Fibroblast of upper back skin (primary cell): ENCODE measurements at regions not wholly inside any gene's neighbourhood (a gene's known extent, or its start where the extent isn't known, plus 50 kb on each side); places are given as distances from the start of the nearest gene placed in this dataset.

Source experiments
- DNase-seq: peaks from one replicate; pipeline ENCODE4 v3.0.0-alpha.2; 2013

DNA sequence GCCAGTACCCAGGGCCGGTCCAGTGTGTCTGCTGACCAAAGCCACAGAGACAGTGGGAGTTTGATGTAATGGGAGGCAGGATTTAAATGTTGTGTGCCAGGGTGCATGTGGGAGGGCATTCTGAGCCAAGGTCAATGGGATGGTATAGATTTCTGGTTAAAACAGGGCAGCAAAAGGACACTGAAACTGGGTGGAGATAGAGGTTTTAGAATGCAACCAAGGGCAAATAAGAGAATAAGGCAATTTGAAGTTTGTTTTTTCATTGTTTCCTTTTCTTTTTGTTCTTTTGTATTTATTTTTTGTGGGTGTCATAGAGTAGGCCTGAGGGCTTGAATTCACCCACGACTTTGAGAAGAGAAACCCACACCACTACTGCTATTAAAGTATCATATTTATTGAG is 65.5 kb upstream of the CLINT1 start:
- no peak for DNase-seq

DNA sequence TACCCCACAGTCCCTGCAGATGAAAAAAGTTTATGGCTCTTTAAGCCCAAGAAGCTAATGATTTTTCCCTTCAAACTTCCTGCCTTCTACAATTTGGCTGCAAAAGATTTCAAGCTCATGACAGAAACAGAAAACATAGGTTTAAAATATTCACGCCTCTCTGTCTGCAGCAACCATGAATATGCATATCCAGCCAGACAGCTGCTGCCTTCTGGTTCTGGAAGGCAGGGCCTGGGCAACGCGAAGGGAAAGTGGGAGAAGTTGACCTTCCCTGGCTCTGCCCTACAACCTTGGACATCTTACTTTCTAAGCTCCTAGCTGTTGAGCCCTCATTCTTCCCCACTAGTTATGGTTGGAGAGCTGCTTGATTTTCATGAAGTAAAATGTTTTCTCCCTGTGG is 64.8 kb upstream of the CLINT1 start:
- no peak for DNase-seq

DNA sequence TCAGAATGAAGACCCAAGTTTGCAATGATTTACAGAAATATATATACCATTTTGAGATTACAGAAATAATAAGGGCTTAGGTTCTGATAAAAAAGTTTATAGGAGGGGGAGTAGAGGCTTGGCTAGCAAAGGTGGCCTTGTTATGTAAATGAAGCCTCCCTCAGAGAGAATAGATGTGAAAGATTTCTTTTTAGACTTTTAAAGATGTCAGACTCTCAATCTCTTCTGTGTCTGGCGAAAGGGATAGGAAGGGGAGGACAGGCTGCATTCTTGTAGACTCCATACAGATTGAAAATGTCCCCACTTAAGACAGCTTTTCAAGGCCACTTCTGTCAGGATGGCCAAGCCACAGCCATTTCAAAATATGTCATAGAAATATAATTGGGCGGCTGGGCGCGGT is 63.1 kb upstream of the CLINT1 start:
- DNase-seq = no peak

DNA sequence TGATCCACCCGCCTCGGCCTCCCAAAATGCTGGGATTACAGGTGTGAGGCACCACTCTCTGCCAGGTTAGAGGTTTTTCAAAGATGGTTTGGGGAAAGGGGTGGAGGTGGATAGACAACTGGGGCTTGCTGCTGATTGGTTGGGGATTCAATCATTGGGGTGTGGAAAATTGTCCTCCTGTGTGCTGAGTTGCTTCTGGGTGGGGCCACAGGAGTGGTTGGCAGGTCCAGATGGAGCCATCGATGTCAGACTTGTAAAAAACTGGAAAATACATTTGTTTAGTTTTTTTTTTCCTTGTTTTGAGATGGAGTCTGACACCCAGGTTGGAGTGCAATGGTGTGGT is 61.9 kb upstream of the CLINT1 start:
- no peak for DNase-seq

DNA sequence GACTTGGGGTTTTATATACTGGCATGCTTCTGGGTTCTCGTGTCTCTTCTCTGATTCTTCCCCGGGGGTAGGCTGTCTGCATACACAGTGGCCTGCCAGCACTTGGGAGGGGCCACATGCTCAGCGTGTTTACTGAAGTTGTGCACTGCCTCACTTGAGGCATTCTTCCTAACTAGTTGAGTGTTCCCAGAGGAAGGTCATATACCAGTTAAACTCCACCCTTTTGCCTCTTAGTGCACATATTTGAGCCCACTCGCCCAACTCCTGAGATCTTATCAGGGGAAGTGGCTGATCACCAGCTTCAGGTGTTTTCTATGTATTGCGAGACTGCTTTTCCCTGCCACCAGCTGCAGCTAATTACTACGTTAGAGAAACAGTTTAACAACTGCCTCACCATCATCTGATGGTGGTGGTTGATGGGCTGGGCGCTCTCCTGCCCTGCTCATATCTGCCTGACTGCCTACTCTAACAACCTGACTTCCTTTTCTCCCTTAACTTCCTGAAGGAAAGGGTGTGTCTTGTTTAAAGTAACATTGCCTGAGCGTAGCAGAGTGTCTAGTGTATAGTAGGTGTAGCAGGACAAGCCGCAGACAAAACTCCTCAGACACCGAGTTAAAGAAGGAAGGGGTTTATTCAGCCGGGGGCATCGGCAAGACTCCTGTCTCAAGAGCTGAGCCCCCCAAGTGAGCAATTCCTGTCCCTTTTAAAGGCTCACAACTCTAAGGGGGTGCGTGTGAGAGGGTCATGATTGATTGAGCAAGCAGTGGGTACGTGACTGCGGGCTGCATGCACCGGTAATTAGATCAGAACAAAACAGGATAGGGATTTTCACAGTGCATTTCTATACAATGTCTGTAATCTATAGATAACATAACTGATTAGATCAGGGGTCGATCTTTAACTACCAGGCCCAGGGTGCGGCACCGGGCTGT is 60.1 kb upstream of the CLINT1 start:
- peak; percentile 12 for DNase-seq

DNA sequence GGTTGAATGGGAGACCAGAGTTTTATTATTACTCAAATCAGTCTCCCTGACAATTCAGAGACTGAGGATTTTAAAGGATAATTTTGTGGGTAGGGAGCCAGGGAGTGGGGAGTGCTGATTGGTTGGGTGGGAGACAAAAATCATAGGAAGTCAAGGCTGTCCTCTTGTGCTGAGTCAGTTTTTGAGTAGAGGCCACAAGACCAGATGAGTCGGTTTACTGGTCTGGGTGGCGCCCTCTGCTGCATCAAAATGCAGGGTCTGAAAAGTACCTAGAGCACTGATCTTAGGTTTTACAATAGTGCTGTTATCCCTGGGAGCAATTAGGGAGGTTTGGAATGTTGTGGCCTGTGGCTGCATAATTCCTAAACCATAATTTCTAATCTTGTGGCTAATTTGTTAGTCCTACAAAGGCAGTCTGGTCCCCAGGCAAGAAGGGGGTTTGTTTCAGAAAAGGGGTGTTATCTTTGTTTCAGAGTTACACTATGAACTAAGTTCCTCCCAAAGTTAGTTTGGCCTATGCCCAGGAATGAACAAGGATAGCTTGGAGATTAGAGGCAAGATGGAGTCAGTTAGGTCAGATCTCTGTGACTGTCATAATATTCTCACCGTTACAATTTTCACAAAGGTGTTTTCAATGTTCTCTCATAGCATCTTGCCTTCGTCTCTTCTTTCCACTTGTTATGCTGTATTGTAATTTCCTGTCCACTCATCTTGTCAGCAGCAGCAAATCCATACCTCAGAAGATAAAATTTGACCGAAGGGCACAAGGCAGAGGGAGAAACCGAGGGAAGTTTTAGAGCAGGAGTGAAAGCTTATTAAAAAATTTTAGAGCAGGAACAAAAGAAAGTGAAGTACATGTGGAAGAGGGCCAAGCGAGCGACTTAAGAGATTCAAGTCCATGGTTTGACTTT is 59.2 kb upstream of the CLINT1 start:
- peak; percentile 92 for DNase-seq

DNA sequence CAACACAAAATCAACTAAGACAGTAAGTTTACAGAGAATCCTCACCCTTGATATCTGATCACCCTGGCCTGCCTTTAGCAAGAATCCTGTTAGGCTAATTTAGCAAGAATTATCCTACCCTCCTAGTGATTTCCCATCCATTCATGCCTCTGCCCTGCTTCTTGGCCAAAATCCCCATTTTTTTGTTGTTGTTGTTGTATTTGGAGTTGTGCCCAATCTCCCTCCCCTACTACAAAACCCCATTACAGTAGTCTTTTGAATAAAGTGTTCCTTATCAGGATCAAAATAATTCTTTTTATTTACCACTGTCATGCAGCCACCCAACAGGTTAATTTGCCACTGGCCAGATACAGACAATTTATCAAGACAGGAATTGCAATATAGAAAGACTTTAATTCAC is 58.5 kb upstream of the CLINT1 start:
- DNase-seq = no peak

DNA sequence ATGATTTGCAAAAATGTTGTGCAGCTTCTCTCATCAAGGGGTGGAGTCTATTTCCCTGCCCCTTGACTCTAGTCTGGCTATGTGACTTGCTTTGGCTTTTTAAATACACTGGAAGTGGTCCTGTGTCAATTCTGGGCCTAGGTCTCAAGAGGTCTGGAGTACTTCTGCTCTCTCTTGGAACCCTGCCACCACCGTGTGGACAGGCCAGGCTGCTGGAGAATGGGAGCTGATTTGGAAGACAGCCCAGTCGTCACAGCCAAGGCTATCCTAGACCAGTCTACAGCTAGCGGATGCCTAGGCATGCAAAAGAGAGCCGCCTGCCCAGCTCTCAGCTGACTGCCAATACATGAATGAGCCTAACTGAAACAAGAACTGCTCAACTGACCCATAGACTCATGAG is 56.7 kb upstream of the CLINT1 start:
- DNase-seq = peak; percentile 53

DNA sequence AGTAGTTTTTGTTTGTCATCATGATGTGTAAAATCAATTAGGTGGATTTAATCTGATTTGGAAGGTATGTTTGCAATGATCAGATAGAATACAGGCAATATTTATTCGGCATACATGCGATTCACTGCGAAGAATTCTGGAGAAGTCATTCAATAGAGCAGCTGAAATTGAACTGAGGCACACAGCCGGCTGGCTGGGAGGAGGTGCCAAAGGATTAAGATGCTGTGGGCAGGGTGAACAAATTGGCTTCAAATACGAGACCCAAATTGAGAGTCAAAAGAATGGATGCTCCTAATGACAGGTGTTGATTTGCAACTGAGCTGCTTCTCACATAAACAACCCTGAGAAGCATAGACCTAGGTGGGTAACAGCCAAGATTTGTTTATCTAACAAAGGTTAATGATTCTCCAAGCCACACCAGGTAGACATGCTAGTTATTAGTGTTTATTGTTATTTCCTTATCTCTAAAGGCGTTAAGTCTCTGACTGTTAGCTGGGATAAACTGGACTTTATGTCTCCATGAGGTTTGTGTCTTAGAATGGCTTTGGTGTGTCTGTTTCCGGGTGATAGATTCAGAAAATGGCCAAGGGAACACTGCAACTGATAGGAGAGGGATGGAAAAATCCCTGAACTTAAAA is 55.3 kb upstream of the CLINT1 start:
- DNase-seq = no peak

DNA sequence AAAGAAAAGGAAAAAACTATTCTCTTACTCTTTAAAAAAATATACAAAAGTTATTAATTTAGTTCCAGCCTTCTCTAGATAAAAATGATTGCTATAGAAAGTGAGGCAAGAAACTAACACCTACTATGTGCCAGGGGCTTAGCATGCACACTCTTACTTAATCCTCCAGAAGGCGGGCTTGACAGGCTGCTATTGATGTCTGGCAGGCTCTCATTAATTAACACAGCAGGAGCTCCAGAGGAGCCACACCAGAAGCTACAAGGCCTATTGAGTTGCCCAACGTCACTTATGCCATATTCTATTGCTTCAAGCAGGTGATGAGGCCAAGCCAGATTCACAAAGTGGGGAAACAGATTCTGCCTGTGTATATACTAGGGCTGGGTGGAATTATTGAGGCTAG is 54.6 kb upstream of the CLINT1 start:
- DNase-seq = no peak

DNA sequence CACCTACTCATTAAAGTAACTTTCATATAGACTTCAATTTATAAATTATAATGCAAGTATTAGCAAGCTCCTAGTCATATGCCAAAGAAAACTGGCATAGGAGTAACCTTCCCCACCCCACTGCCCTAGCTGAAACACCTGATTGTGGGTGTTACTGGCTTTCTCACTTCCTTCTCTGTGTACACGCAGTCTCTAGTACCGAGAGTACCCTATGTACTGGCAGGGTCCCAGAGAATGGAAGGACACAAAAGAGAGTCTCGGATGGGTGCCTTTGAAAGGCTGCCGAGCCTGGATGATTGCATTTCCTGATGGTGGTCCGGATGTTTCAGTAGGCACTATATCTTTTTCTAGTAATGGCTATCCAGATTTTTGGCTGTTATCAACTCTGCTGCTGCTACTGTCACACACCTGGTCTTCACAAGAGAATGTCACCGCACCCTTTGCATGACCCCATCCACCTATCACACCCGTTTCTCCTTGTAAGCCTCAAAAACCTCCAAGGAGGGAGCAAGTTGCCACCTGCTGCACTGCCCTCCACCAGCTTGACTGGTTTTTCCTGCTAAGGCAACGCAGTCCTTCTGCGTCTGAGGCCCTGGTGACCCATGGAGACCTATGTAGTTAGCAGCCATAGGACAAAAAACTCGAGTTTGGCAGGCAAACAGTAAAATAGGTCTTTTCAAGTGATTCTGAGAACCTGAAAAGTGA is 53.8 kb upstream of the CLINT1 start:
- DNase-seq = no peak

DNA sequence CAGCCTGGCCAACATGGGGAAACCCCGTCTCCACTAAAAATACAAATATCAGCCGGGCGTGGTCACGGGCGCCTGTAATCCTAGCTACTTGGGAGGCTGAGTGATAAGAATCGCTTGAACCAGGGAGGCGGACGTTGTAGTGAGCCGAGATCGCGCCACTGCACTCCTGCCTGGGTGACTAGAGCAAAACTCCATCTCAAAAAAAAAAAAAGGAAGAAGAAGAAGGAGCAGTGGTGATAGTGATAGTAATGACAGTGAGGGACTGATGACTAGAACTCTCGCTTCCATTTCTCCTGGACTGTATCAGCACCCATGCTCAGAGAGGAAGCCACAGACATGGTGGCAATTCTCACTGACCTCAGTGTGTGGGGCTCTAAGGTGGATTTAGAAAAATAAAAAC is 52.6 kb upstream of the CLINT1 start:
- no peak for DNase-seq
